ENCODE measurements at regions not wholly inside any gene's neighbourhood (a gene's known extent, or its start where the extent isn't known, plus 50 kb on each side); places are given as distances from the start of the nearest gene placed in this dataset.

GRCh38 chr9:117887941-117888340 lies 183.7 kb downstream of the TLR4 start:
- TF ChIP-seq CTCF (IDR thresholded peaks at IDR 0.05) (no peak), REST (IDR thresholded peaks at IDR 0.05; ENCODE audit: insufficient read depth in 1 of 2, low read depth in 2 of 2, low read length in 1 of 2) (no peak), POLR2AphosphoS5 (IDR thresholded peaks at IDR 0.05; ENCODE audit: low read depth, low read length) (no peak), SIN3A (IDR thresholded peaks at IDR 0.05; ENCODE audit: borderline replicate concordance, insufficient read depth, low read depth, low read length) (no peak), TCF7L2 (IDR thresholded peaks at IDR 0.05; ENCODE audit: low read depth, low read length) (no peak)
- CTCF ChIA-PET: no interaction called here
- H3K36me3 ChIP-seq (ENCODE audit: control insufficient read depth, insufficient read depth, low read length): no peaks in the 10 kb centered on the region
- no peak overlapping the region for H3K4me3 ChIP-seq (ENCODE audit: low read depth in 2 of 2, low read length in 2 of 2)
- DNase-seq (ENCODE audit: low read depth, low spot score): no peak
- no peak overlapping the region for H3K27ac ChIP-seq (ENCODE audit: low read length)
- in situ Hi-C loops (cut with HindIII; ENCODE audit: low pct_unique_long_range_greater_than_20kb, low sequenced_read_pairs) (no loop called here), intact Hi-C loops (cut with micrococcal nuclease; ENCODE audit: unreplicated experiment) (no loop called here)
- H3K27me3 ChIP-seq (ENCODE audit: control insufficient read depth, insufficient read depth, low read length): no peaks in the 10 kb centered on the region
- no peak for ATAC-seq
- no peaks in the 10 kb centered on the region for H3K9me3 ChIP-seq (ENCODE audit: control insufficient read depth, insufficient read depth, low read depth, low read length)
- H3K4me1 ChIP-seq (ENCODE audit: control insufficient read depth, insufficient read depth, low read length): no peaks in the 10 kb centered on the region
- POLR2A ChIA-PET: no interaction called here
- BruUV-seq (replicated peaks): no TSS peak

- BruUV-seq (replicated peaks): no TSS peak
- CTCF ChIA-PET: no interaction called here
- Histone ChIP-seq H3K27me3 (ENCODE audit: control insufficient read depth, insufficient read depth, low read length) (no peaks in the 10 kb centered on the region), H3K27ac (ENCODE audit: low read length) (no peak overlapping the region), H3K9me3 (ENCODE audit: control insufficient read depth, insufficient read depth, low read depth, low read length) (no peaks in the 10 kb centered on the region), H3K4me1 (ENCODE audit: control insufficient read depth, insufficient read depth, low read length) (no peaks in the 10 kb centered on the region), H3K4me3 (ENCODE audit: low read depth in 2 of 2, low read length in 2 of 2) (no peak overlapping the region), H3K36me3 (ENCODE audit: control insufficient read depth, insufficient read depth, low read length) (no peaks in the 10 kb centered on the region)
- POLR2A ChIA-PET: no interaction called here
- intact Hi-C loops (cut with micrococcal nuclease; ENCODE audit: unreplicated experiment): no loop called here
- in situ Hi-C loops (cut with HindIII; ENCODE audit: low pct_unique_long_range_greater_than_20kb, low sequenced_read_pairs): no loop called here
- DNase-seq (ENCODE audit: low read depth, low spot score) (no peak), ATAC-seq (no peak)
- no peak for TF ChIP-seq POLR2AphosphoS5 (IDR thresholded peaks at IDR 0.05; ENCODE audit: low read depth, low read length)
- TF ChIP-seq REST (IDR thresholded peaks at IDR 0.05; ENCODE audit: insufficient read depth in 1 of 2, low read depth in 2 of 2, low read length in 1 of 2): no peak
- TF ChIP-seq CTCF (IDR thresholded peaks at IDR 0.05): no peak
- no peak for TF ChIP-seq SIN3A (IDR thresholded peaks at IDR 0.05; ENCODE audit: borderline replicate concordance, insufficient read depth, low read depth, low read length)
- TF ChIP-seq TCF7L2 (IDR thresholded peaks at IDR 0.05; ENCODE audit: low read depth, low read length): no peak
Measured at GRCh38 chr9:117903453-117903852, 199.2 kb downstream of the TLR4 start.

Measured in Panc1 (cell line).